Activated T-cell treated with anti-CD3 and anti-CD28 coated beads, Interleukin-2, amount 50 U/mL, for 48 hours (primary cell): ENCODE measurements at regions not wholly inside any gene's neighbourhood (a gene's known extent, or its start where the extent isn't known, plus 50 kb on each side); places are given as distances from the start of the nearest gene placed in this dataset.

Experiments
- DNase-seq, 2 experiments: peaks; one replicate each; pipeline ENCODE4 v3.0.0-alpha.2; 2020

- no peak for DNase-seq
Observed at GRCh38 chr5:163963881-163964280, 458.5 kb downstream of the MAT2B start.

- no peak for DNase-seq
Observed at GRCh38 chr5:163964671-163965070, 459.3 kb downstream of the MAT2B start.

DNA sequence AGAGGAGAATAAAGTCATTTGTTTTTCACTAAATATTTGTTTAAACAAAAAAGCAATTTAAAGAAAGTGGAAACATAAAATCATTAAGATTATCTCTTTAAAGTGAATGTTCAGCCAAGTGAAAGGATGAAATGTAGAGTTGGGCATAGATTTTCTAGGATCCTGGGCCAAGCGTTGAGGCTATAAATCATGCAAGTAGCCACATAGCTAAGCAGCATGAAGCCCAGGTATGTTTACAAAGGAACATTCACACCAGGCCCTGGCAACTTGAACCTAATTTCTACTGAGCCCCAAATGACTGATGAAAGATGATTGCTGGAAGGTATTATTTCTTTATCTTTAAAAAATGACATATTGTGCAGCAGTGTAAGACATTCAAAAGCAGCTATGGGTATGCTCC lies 461.8 kb downstream of the MAT2B start:
- DNase-seq: no peak

DNA sequence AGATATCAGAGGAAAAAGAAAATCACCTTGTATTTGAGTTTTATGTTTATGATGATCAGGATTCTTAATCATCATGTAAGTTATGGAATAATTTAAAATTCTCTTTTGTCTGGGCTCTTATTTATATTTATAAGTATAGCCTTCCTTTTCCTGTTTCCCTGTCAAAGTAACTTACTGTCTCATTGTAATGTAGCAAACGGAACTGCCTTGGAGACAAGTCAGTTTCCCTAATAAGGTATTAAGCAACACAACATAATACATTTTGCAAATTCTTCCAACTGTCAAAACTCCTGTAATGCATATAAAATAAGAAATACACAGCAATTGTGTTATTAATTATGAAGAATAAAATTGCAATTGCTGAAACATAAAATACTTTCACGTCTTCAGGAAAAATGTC lies 463.2 kb downstream of the MAT2B start:
- no peak for DNase-seq

GRCh38 chr5:163976696-163977095 lies 471.3 kb downstream of the MAT2B start:
- no peak for DNase-seq

DNA sequence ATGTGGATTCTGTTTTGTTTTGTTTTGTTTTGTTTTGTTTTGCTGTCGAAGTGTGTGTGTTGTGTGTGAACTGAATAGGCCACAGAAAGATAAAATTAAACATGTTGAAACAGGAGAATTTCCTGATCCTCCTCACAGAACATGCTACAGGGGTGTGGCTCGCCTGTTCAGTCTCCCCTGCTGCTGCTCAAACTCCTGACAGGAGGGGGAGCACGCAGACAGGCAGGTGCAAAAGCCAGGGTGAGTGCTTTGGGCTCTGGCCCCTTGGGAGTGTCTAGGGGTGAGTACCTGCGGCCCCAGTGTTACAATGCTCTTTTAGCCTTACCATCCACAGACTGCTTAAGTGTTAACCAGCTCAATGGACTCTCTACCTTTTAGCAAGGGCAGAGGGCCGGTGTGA lies 473.5 kb downstream of the MAT2B start:
- DNase-seq: no peak

GRCh38 chr5:163988566-163988965 lies 483.1 kb downstream of the MAT2B start:
- DNase-seq: no peak

DNA sequence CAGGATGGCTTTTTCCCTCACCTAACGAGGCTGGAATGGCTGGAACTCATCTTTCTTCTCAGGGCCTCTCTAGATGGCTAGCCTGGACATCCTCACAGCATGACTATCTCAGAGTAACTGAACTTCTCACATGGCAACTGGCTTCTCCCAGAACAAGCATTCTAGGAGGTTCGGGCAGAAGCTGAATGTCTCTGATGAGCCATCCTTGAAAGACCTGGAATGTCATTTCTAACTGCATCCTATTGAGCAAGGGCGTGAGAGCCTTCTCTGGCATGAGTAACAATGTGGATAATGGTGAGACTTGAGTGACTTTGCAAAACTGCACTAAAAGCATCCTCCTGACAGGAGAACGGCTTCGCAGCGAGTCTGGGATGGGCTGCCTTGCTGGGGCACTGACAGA lies 487.7 kb downstream of the MAT2B start:
- DNase-seq: no peak

GRCh38 chr5:163995206-163995605 lies 489.8 kb downstream of the MAT2B start:
- DNase-seq: no peak

GRCh38 chr5:163997965-163998364 lies 492.5 kb downstream of the MAT2B start:
- DNase-seq: no peak

DNA sequence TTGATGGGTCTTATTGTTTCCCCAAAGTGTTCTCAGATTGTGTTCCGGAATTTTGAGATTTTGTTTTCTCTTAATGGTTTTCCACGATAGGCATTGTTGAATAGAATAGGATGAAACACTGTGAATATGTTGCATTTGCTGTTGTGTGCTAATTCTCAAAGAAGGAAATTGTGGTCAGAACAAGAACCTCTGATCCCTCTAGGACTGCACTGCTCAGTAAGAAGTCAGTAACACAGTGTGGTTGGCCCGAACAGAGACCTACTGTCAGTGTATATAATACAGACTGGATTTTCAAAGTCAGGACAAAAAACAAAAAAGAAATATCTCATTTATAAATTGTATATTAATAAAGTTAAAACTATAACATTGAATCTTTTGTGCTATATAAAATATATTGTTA lies 494.8 kb downstream of the MAT2B start:
- no peak for DNase-seq

- DNase-seq: no peak
Observed at GRCh38 chr5:164000819-164001218, 495.4 kb downstream of the MAT2B start.

GRCh38 chr5:164002214-164002613 lies 496.8 kb downstream of the MAT2B start:
- DNase-seq: no peak

- DNase-seq: no peak
Observed at GRCh38 chr5:164002628-164003027, 497.2 kb downstream of the MAT2B start.

DNA sequence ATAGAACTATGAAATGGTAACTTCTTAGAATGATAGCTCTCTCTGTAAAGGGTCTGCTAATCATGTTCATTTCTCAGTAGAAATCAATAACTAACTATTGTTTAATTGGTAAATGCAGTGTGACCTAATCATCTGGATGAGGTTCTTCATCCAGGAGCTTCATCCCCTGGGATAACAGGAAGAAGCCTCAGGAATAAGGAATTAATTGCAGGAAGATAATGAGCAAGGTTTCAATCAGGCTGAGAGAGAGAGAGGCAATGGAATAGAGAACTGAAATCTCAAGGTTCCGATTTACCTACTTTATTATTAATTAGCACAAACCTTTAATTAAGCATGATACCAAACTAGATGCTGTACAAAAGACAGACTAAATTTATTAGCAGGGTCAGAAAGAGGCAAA lies 499.7 kb downstream of the MAT2B start:
- DNase-seq: no peak

- DNase-seq: no peak
Observed at GRCh38 chr5:164007064-164007463, 501.6 kb downstream of the MAT2B start.

DNA sequence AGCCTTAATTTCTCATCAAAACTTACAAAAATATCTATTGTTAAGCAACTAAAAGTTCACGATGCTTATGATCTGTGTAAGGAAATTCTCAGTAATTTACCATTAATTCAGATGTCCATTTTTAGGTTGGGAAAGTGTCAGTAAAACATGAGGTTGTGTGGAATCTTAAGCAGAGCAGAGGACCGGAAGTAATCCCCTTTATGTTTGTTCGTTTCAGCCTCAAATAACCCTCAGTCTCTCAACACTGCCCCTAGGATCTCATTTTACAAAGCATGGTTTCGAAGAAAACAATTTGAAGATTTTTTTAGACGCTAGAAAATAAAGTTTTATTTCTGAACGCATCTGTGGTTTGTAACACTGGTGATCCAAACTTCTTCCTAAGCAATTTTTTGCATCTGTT lies 504.2 kb downstream of the MAT2B start:
- DNase-seq: no peak

- no peak for DNase-seq
Observed at GRCh38 chr5:164010900-164011299, 505.5 kb downstream of the MAT2B start.

- DNase-seq: no peak
Observed at GRCh38 chr5:164012371-164012770, 507.0 kb downstream of the MAT2B start.

DNA sequence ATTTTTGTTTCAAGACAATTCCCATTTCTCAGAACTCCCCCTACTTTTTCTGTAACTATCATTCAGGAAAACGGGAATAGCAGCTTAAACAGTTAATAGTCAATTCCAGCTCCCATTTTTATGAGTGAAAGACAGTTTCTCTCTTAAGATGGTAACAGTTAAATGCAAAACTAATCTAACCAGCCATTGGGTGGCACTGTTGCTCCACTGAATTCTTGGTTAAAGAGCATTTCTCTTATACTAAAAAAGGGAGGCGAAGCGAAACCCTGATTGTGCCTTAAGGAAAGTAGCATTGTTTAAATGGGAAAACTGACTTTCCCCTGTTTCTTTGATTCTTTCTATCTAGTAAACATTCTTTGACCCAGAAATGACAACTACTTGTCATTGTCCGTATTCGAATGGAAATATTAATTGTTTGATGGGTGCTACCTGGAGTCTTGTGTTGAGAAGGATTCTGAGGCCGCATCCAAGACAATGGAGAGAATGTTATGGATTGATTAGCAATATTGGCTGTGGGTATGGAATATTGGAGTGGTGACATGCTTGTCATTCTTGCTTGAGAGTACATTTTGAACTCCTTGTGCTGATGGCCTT lies 507.8 kb downstream of the MAT2B start:
- peak; percentile 18 to 34 for DNase-seq

- no peak for DNase-seq
Observed at GRCh38 chr5:164020116-164020515, 514.7 kb downstream of the MAT2B start.

DNA sequence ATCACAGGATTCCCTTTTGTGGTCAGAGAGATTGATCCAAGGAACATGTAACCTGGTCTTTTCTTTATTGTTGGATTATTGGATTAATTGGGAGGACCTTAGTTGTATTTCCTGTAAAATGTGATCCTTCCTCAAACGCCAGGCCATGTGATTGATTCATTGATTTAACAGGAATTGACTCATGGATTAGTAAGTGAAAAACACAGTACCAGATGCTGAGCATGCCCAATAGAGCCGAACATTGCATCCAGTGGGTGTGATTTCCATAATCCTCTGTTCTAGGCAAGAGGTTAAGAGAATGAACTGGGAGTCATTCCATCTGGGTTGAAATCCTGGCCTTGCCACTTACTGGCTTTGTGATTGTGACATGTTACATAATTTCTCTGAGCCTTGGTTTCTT lies 522.3 kb downstream of the MAT2B start:
- no peak for DNase-seq

- no peak for DNase-seq
Observed at GRCh38 chr5:164038128-164038783, 532.8 kb downstream of the MAT2B start.

- no peak for DNase-seq
Observed at GRCh38 chr5:164041105-164041504, 535.7 kb downstream of the MAT2B start.

GRCh38 chr5:164048359-164048926 lies 543.0 kb downstream of the MAT2B start:
- DNase-seq: no peak
